HUES48 (cell line): ENCODE measurements at regions not wholly inside any gene's neighbourhood (a gene's known extent, or its start where the extent isn't known, plus 50 kb on each side); places are given as distances from the start of the nearest gene placed in this dataset.

Experiments used
- H3K27ac ChIP-seq: one replicate; pipeline ENCODE4 v1.7.0; 2013; ENCODE audit warnings: low read depth, low read length, inconsistent platforms
- H3K27me3 ChIP-seq: 2 replicates; pipeline ENCODE4 v1.6.1; 2013; ENCODE audit warnings: mild to moderate bottlenecking, low read length; ENCODE audit not compliant: control insufficient read depth, insufficient read depth
- H3K36me3 ChIP-seq: 2 replicates; pipeline ENCODE4 v1.6.1; 2013; ENCODE audit warnings: low read length; ENCODE audit not compliant: control insufficient read depth, insufficient read depth
- H3K4me1 ChIP-seq: 2 replicates; pipeline ENCODE4 v1.6.1; 2013; ENCODE audit warnings: mild to moderate bottlenecking, low read length; ENCODE audit not compliant: control insufficient read depth, insufficient read depth
- H3K4me3 ChIP-seq: 2 replicates; pipeline ENCODE4 v1.5.1; 2013; ENCODE audit warnings: mild to moderate bottlenecking, low read depth, low read length
- H3K9ac ChIP-seq: 2 replicates; pipeline ENCODE4 v1.6.1; 2013; ENCODE audit warnings: mild to moderate bottlenecking, low read depth, low read length, moderate library complexity
- H3K9me3 ChIP-seq: 2 replicates; pipeline ENCODE4 v1.6.1; 2013; ENCODE audit warnings: low read length; ENCODE audit not compliant: control insufficient read depth, insufficient read depth

DNA sequence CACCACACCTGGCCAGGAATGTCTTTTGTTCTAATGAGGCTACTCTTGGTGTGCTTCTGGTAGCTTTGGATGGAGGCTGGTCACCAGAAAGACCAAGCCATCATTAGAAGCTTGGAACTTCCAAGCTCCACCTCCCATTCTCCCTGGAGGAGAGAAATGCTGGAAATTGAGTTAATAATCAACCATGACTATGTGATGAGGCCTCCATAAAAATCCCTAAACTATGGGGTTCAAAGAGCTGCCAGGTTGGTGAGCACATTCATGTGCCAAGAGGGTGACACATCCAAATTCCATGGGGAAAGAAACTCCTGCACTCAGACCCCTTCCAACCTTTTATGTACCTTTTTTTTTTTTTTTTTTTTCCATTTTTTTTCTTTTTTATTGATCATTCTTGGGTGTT lies 105.5 kb upstream of the SPATA31C2 start:
- no peaks in the 10 kb centered on the region for H3K36me3 ChIP-seq
- no peak overlapping the region for H3K9ac ChIP-seq
- no peak overlapping the region for H3K27ac ChIP-seq
- H3K4me3 ChIP-seq: no peak overlapping the region
- no peaks in the 10 kb centered on the region for H3K27me3 ChIP-seq
- no peaks in the 10 kb centered on the region for H3K9me3 ChIP-seq
- no peaks in the 10 kb centered on the region for H3K4me1 ChIP-seq

DNA sequence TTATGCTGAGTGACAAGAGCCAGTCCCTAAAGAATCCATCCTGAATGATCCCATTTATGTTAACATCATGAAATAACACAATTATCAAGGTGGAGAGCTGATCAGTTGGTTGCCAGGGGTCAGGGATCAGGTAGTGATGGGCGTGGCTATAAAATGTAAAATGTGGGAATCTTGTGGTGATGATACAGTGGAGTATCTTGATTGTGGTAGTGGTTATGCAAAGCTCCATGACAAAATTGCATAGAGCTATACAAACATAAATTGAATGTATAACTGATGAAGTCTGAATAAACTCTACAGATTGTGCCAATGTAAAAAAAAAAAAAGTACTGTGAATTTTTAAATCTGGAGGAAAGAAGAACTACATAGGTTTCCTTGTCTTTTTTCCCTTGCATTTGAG lies 104.6 kb upstream of the SPATA31C2 start:
- Histone ChIP-seq H3K36me3 (no peaks in the 10 kb centered on the region), H3K4me3 (no peak overlapping the region), H3K27me3 (no peaks in the 10 kb centered on the region), H3K4me1 (no peaks in the 10 kb centered on the region), H3K27ac (no peak overlapping the region), H3K9ac (no peak overlapping the region), H3K9me3 (no peaks in the 10 kb centered on the region)

DNA sequence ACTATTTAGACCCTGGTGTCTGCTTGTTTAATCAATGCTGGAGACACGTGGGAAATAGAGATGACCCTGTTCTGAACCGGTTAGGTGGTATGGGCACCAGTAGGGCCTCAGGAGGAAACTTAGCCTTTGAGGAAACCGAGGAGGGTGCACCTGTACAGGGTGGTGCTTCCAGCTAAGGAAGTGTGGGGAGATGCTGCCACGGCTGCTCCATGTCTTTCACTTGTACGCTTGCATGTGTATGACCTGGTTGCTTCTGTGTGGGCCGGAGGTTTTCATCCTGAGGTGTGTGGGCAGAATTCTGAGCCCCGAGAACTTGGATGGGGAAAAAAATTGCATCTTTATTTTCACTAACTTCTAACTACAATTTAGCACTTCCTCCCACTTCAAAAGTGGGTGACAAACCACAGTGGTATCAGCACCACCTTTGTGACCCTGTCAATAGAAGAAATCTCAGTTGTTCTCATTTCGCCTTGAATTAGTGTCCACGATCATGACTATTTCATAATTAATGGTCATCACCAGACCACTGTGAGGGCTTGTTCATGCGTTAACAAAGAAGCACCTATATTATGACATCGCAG lies 99.8 kb upstream of the SPATA31C2 start:
- no peak overlapping the region for H3K4me3 ChIP-seq
- no peak overlapping the region for H3K27ac ChIP-seq
- H3K9ac ChIP-seq: no peak overlapping the region
- H3K4me1 ChIP-seq: no peaks in the 10 kb centered on the region
- H3K36me3 ChIP-seq: no peaks in the 10 kb centered on the region
- H3K9me3 ChIP-seq: no peaks in the 10 kb centered on the region
- no peaks in the 10 kb centered on the region for H3K27me3 ChIP-seq

DNA sequence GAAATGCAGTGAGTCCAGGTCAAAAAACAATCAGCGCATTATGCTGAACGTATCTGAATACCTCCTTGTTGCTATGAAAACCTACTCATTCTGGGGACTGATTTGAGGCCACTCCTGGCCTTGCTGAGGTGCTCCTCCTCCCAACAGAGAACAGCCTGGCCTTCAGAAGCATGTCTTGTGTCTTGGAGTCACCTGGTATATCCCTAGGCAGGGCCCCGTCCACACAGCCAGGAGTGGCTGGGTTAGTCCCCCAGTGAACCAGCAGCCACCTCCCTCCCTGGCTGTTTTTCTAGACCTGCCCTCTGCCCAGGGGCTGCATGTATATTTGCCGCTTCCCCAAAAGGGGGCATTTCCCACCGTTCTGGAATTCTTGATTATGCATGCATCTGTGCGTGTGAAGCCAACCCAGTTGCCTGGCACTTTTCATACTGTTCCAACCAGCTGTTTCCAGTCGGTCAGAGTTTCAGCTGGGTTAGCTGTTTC lies 99.2 kb upstream of the SPATA31C2 start:
- Histone ChIP-seq H3K27me3 (no peaks in the 10 kb centered on the region), H3K4me3 (no peak overlapping the region), H3K36me3 (no peaks in the 10 kb centered on the region), H3K9ac (no peak overlapping the region), H3K27ac (no peak overlapping the region), H3K9me3 (no peaks in the 10 kb centered on the region), H3K4me1 (no peaks in the 10 kb centered on the region)

DNA sequence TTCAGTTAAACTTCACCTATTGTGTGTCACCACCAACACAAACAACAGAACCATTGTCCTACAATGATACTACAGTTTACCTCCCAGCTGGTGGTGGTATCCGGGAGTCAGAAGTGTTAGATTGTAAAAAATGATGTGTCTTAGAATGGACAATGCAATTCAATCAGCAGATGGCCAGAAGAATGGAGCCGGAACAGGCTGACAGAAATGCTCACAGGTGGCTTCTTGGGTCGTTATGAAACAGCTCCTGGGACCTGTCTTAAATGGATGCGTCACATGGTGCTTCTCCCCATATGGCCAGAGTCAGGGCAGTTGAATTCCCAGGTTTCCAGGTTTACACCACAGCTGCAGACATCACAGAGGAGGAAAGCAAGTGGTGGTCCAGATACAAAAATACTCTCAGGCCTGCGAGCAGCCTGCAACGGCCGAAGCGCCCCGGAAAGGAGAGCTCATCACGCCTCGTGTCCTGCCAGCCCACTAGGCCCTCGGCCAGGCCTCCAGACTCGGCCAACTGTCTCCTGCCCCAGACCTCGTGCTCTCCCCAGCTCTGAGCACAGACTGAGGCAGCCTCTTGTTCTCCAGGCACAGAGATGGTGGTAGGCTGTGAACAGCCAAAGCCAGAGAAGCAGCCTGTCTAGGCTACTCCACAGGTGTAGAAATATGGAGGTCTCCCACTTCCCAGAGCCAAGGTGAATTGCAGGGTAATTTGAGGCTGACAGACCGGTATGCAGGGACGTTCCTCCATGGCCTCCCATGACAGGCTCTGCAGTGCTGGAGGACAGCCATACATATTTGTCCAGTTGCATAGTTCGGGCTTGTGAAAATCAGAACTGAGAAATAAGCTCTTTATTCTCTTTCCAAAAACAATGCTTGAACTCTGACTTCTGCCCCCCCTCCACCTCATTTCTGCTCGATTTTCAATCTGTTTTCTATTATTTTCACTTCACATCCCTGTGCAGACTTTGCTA lies 98.5 kb upstream of the SPATA31C2 start:
- no peaks in the 10 kb centered on the region for H3K9me3 ChIP-seq
- H3K27ac ChIP-seq: no peak overlapping the region
- no peak overlapping the region for H3K4me3 ChIP-seq
- H3K4me1 ChIP-seq: no peaks in the 10 kb centered on the region
- no peak overlapping the region for H3K9ac ChIP-seq
- H3K27me3 ChIP-seq: no peaks in the 10 kb centered on the region
- H3K36me3 ChIP-seq: no peaks in the 10 kb centered on the region

DNA sequence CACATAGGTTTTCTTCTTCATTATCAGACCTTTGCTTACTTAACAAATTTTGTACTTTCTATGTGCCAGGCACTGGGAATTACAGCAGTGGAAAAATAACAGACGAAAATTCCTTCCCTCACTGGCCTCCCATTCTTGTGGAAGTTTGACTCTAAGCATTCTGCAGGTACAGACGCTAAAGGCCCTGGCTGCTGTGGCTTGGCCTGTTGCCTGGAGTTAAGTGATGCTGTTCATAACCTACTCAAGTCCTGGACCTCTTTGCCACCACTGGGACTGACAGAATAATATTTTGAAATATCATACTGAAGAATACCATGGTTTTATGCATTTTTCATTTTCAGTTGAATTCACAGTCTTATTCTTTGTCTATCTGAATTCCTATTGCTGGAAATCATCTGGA lies 97.3 kb upstream of the SPATA31C2 start:
- no peaks in the 10 kb centered on the region for H3K9me3 ChIP-seq
- H3K36me3 ChIP-seq: no peaks in the 10 kb centered on the region
- no peaks in the 10 kb centered on the region for H3K4me1 ChIP-seq
- H3K27me3 ChIP-seq: no peaks in the 10 kb centered on the region
- H3K9ac ChIP-seq: no peak overlapping the region
- no peak overlapping the region for H3K27ac ChIP-seq
- H3K4me3 ChIP-seq: no peak overlapping the region

DNA sequence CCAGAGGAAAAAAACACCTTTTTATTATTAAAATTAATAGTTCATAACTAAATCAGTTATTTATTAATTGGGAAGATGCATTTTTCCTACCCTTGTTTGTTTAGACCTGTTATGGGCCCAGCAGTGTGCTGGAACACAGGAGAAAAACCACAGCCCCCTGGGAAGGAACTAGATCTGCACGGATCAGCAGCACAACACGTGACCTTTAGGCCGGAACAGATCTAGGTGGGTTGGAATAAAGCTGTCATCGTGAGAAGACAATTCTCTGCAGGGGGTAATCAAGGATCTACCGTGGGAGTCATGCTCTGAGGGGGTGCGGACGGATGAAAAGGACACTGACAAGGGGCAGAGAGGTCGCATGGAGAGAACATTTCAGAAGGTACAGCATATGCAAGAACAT lies 95.8 kb upstream of the SPATA31C2 start:
- Histone ChIP-seq H3K4me1 (no peaks in the 10 kb centered on the region), H3K27me3 (no peaks in the 10 kb centered on the region), H3K36me3 (no peaks in the 10 kb centered on the region), H3K27ac (no peak overlapping the region), H3K9ac (no peak overlapping the region), H3K9me3 (no peaks in the 10 kb centered on the region), H3K4me3 (no peak overlapping the region)

DNA sequence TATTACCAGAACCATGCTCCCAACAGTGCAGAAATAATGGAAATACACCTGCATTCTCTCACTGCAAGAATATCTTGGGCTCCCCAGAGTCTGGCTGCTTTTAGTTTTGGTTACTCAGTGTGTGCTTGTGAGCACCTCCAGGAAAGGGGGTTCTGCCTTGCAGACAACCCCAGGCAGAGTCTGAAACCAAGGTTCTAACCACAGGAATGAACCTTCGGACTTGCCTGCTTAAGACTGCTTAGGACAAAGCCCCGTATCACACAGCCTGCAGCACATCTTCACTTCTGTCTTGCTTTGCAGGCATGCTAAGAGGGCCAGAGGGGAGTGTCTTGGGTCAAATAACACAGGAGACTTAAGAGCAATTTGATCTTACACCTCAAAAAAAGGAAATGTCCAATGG lies 94.8 kb upstream of the SPATA31C2 start:
- no peaks in the 10 kb centered on the region for H3K27me3 ChIP-seq
- H3K4me1 ChIP-seq: no peaks in the 10 kb centered on the region
- H3K36me3 ChIP-seq: no peaks in the 10 kb centered on the region
- H3K27ac ChIP-seq: no peak overlapping the region
- H3K9ac ChIP-seq: no peak overlapping the region
- no peak overlapping the region for H3K4me3 ChIP-seq
- H3K9me3 ChIP-seq: no peaks in the 10 kb centered on the region

DNA sequence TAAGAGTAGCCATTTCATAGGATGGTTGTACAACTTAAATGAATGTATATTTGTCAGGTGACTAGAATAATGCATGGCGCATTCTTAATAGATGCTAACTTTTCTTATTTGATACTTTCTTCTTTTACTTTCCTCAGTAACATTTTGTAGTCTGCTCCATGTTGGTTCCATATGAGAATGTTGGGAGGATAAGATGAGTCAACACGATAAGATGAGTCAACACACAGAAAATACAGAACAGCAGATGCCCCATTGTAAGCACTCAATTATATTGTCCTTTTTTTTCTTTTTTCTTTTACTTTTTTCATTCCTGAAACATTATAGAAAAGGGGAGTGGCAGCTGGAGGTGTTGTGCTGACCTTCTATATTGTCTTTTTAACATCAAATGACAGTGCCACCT lies 92.3 kb upstream of the SPATA31C2 start:
- H3K4me1 ChIP-seq: no peaks in the 10 kb centered on the region
- no peaks in the 10 kb centered on the region for H3K27me3 ChIP-seq
- no peak overlapping the region for H3K4me3 ChIP-seq
- no peak overlapping the region for H3K9ac ChIP-seq
- no peaks in the 10 kb centered on the region for H3K9me3 ChIP-seq
- no peak overlapping the region for H3K27ac ChIP-seq
- no peaks in the 10 kb centered on the region for H3K36me3 ChIP-seq

DNA sequence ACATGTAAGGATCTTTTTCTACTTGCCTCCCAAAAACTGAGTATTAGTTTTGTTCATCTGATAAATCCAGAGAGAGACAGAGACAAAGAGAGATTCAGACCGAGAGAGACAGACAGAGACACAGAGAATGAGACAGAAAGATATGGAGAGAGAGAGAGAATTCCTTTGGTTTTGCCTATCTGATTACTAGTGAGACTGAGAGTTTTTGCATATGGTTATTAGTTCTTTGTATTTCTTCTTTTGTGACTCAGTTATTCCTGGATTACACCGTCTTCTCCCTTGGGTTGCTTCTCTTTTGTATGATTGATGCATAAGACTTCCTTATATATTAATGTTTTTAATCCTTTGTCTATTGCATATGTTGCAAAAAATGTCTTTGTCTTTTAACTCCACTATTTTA lies 91.2 kb upstream of the SPATA31C2 start:
- no peak overlapping the region for H3K9ac ChIP-seq
- no peak overlapping the region for H3K4me3 ChIP-seq
- H3K27me3 ChIP-seq: no peaks in the 10 kb centered on the region
- no peaks in the 10 kb centered on the region for H3K36me3 ChIP-seq
- no peak overlapping the region for H3K27ac ChIP-seq
- no peaks in the 10 kb centered on the region for H3K9me3 ChIP-seq
- H3K4me1 ChIP-seq: no peaks in the 10 kb centered on the region

DNA sequence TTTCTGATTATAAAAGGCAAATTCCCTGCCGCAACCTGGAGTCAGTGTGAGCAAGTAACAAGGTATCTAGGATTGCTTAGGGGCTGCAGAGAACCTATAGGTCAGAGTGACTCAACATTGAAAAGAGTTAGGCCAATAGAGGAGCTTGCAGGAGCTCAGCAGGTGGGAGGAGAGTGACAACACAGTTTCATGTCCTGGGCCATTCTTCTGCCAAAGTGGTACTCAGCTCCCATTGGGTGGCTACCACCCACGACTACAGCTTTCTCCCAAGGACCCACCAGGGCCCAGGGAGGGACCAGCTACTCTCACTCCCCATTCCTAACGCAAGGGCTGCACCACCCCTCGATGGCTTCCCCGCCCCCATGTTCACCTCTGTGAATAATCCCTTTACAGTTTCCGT lies 86.7 kb upstream of the SPATA31C2 start:
- H3K4me3 ChIP-seq: no peak overlapping the region
- H3K27me3 ChIP-seq: no peaks in the 10 kb centered on the region
- peaks cover 8% of the 10 kb centered on the region; the same call in 1 of the 2 replicates for H3K4me1 ChIP-seq
- H3K9ac ChIP-seq: no peak overlapping the region
- H3K9me3 ChIP-seq: no peaks in the 10 kb centered on the region
- H3K27ac ChIP-seq: no peak overlapping the region
- H3K36me3 ChIP-seq: no peaks in the 10 kb centered on the region
